HEK293T (cell line): ENCODE measurements at regions not wholly inside any gene's neighbourhood (a gene's known extent, or its start where the extent isn't known, plus 50 kb on each side); places are given as distances from the start of the nearest gene placed in this dataset.

Source experiments
- CTBP1 ChIP-seq: fragments of 450-650 bp; IDR thresholded peaks from 2 replicates; pipeline ENCODE4 v1.6.1; 2016; ENCODE audit warnings: borderline replicate concordance
- FOXK2 ChIP-seq: fragments of 450-650 bp; IDR thresholded peaks from 2 replicates; pipeline ENCODE4 v1.6.1; 2016; ENCODE audit warnings: mild to moderate bottlenecking
- HDGF ChIP-seq: fragments of 450-650 bp; IDR thresholded peaks from 2 replicates; pipeline ENCODE4 v1.6.1; 2017; ENCODE audit warnings: antibody characterized with exemption, borderline replicate concordance

DNA sequence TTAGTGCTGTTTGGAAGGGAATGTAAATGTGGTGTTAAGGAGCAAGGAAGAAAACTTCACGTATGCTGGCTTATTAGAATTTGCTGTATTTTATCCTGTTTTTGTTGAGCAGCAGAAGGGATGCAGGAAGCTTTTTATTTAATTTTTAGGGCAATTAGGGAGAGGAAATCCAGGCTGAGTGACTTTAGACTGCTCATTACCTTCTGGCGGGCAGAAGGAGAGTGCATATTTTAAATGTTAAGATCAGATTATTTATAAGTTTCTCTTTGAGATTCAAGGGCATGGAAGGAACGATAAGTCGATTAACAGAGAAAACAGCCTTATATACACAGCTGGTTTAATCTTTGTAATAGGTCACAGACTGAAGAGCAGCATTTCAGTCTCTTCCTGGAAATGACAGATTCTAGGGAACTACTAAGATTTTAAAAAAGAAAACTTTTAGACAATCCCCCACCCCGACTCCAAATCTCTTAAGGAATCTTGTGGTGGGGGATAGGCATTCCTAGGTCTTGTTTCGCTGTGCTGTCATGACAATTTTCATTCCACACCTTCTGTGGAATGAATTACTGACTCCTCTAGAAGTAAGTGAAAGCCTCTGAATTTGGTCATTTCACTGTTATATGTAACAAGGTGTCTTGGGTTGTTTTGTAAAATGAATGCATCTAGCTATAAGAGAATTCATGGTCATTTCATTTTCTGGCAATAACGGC, 402.5 kb downstream of the RAPGEF2 start:
- no peak for TF ChIP-seq HDGF
- no peak for TF ChIP-seq CTBP1
- TF ChIP-seq FOXK2: no peak
